CD4-positive, CD25-positive, alpha-beta regulatory T cell (primary cell): ENCODE measurements at regions not wholly inside any gene's neighbourhood (a gene's known extent, or its start where the extent isn't known, plus 50 kb on each side); places are given as distances from the start of the nearest gene placed in this dataset.

Source experiments
- ATAC-seq, 2 donors: fragments of 150-1000 bp; cut with Tn5 transposase; one replicate each; pipeline ENCODE4 v1.10.0; 2021; ENCODE audit warnings: low read depth in 2 of 2, moderate number of reproducible peaks in 2 of 2, moderate library complexity in 1 of 2
- DNase-seq, 3 donors: peaks; one replicate each; pipeline versions ENCODE4 v3.0.0 to v3.0.0-alpha.2; 2012 to 2022; ENCODE audit warnings: mixed read lengths in 1 of 3
- H3K27ac ChIP-seq: one replicate; pipeline ENCODE4 v1.7.0; 2013; ENCODE audit warnings: mild to moderate bottlenecking, low read length; ENCODE audit not compliant: insufficient read depth, poor library complexity, severe bottlenecking
- H3K27me3 ChIP-seq: one replicate; pipeline ENCODE4 v1.7.0; 2013; ENCODE audit warnings: low read length; ENCODE audit not compliant: control insufficient read depth, insufficient read depth
- H3K36me3 ChIP-seq: one replicate; pipeline ENCODE4 v1.7.0; 2013; ENCODE audit warnings: mild to moderate bottlenecking, low read length, moderate library complexity; ENCODE audit not compliant: control insufficient read depth, insufficient read depth
- H3K4me1 ChIP-seq: 2 replicates; pipeline ENCODE4 v1.7.0; 2013; ENCODE audit warnings: mild to moderate bottlenecking, low read length; ENCODE audit not compliant: insufficient read depth, control insufficient read depth, poor library complexity, severe bottlenecking
- H3K4me3 ChIP-seq: one replicate; pipeline ENCODE4 v1.7.0; 2013; ENCODE audit warnings: low read depth, mild to moderate bottlenecking, low read length, moderate library complexity
- H3K9me3 ChIP-seq, 2 experiments: 1 replicate in 1 of 2; 2 replicates in 1 of 2; pipeline ENCODE4 v1.7.0; 2013; ENCODE audit warnings: low read length in 2 of 2, mild to moderate bottlenecking in 1 of 2, moderate library complexity in 1 of 2; ENCODE audit not compliant: control insufficient read depth in 2 of 2
- H3K27ac Mint-ChIP-seq, 3 donors: one replicate each; pipeline ENCODE4 v1.8.0; 2020 to 2022; ENCODE audit warnings: mild to moderate bottlenecking in 3 of 3, mixed read lengths in 3 of 3, moderate library complexity in 2 of 3
- H3K27me3 Mint-ChIP-seq: one replicate; pipeline ENCODE4 v1.8.0; 2022; ENCODE audit warnings: mild to moderate bottlenecking, mixed read lengths
- H3K36me3 Mint-ChIP-seq: one replicate; pipeline ENCODE4 v1.8.0; 2020; ENCODE audit warnings: mixed read lengths
- H3K4me1 Mint-ChIP-seq, 4 donors: one replicate each; pipeline ENCODE4 v1.8.0; 2020 to 2022; ENCODE audit warnings: mixed read lengths in 4 of 4, mild to moderate bottlenecking in 1 of 4
- H3K4me3 Mint-ChIP-seq, 4 donors: one replicate each; pipeline ENCODE4 v1.8.0; 2020 to 2022; ENCODE audit warnings: mild to moderate bottlenecking in 4 of 4, mixed read lengths in 4 of 4, moderate library complexity in 3 of 4
- H3K9me3 Mint-ChIP-seq, 7 donors: one replicate each; pipeline ENCODE4 v1.8.0; 2020 to 2022; ENCODE audit warnings: mixed read lengths in 7 of 7, mild to moderate bottlenecking in 3 of 7, moderate library complexity in 2 of 7

GRCh38 chr9:96163161-96163560, 138.8 kb downstream of the HSD17B3 start:
- no peaks in the 10 kb centered on the region for H3K4me1 ChIP-seq
- no peaks in the 10 kb centered on the region for H3K36me3 ChIP-seq
- H3K27me3 Mint-ChIP-seq, result peaks cover 8% of the 10 kb centered on the region
- H3K4me3 ChIP-seq, result no peak overlapping the region
- no peaks in the 10 kb centered on the region for H3K36me3 Mint-ChIP-seq
- H3K27ac Mint-ChIP-seq, result no peak overlapping the region
- no peak overlapping the region for H3K4me3 Mint-ChIP-seq
- H3K27ac ChIP-seq, result no peak overlapping the region
- H3K4me1 Mint-ChIP-seq, result peaks cover 0 to 5% (median 2%) of the 10 kb centered on the region in 4 donors
- peaks cover 0 to 2% (median 0%) of the 10 kb centered on the region in 7 donors for H3K9me3 Mint-ChIP-seq
- no peaks in the 10 kb centered on the region for H3K27me3 ChIP-seq
- DNase-seq (no peak), ATAC-seq (no peak)
- no peaks in the 10 kb centered on the region for H3K9me3 ChIP-seq

GRCh38 chr9:96161819-96162218, 140.2 kb downstream of the HSD17B3 start:
- Histone ChIP-seq H3K9me3 (no peaks in the 10 kb centered on the region), H3K27me3 (no peaks in the 10 kb centered on the region), H3K4me1 (no peaks in the 10 kb centered on the region), H3K4me3 (no peak overlapping the region), H3K36me3 (no peaks in the 10 kb centered on the region), H3K27ac (no peak overlapping the region)
- peaks cover 0 to 2% (median 0%) of the 10 kb centered on the region in 7 donors for H3K9me3 Mint-ChIP-seq
- DNase-seq, result no peak
- peaks cover 8% of the 10 kb centered on the region for H3K27me3 Mint-ChIP-seq
- H3K4me3 Mint-ChIP-seq, result no peak overlapping the region
- H3K27ac Mint-ChIP-seq, result no peak overlapping the region
- no peak for ATAC-seq
- H3K36me3 Mint-ChIP-seq, result no peaks in the 10 kb centered on the region
- peaks cover 0 to 5% (median 4%) of the 10 kb centered on the region in 4 donors for H3K4me1 Mint-ChIP-seq

GRCh38 chr9:96160866-96161265, 141.1 kb downstream of the HSD17B3 start:
- peaks cover 0 to 2% (median 0%) of the 10 kb centered on the region in 7 donors for H3K9me3 Mint-ChIP-seq
- no peaks in the 10 kb centered on the region for H3K27me3 ChIP-seq
- H3K4me3 Mint-ChIP-seq, result no peak overlapping the region
- peaks cover 13% of the 10 kb centered on the region for H3K27me3 Mint-ChIP-seq
- peaks cover 0 to 5% (median 4%) of the 10 kb centered on the region in 4 donors for H3K4me1 Mint-ChIP-seq
- ATAC-seq (no peak), DNase-seq (no peak)
- no peak overlapping the region for H3K27ac Mint-ChIP-seq
- no peaks in the 10 kb centered on the region for H3K4me1 ChIP-seq
- H3K4me3 ChIP-seq, result no peak overlapping the region
- H3K36me3 Mint-ChIP-seq, result no peaks in the 10 kb centered on the region
- no peaks in the 10 kb centered on the region for H3K9me3 ChIP-seq
- no peaks in the 10 kb centered on the region for H3K36me3 ChIP-seq
- no peak overlapping the region for H3K27ac ChIP-seq

- Mint-ChIP-seq H3K9me3 (peaks cover 0 to 2% (median 0%) of the 10 kb centered on the region in 7 donors), H3K27me3 (peaks cover 13% of the 10 kb centered on the region), H3K4me1 (peaks cover 0 to 5% (median 4%) of the 10 kb centered on the region in 4 donors), H3K4me3 (no peak overlapping the region), H3K36me3 (no peaks in the 10 kb centered on the region), H3K27ac (peak overlapping the region in 1 of 3 donors; percentile 52)
- H3K9me3 ChIP-seq, result no peaks in the 10 kb centered on the region
- H3K4me3 ChIP-seq, result no peak overlapping the region
- no peak for DNase-seq
- no peaks in the 10 kb centered on the region for H3K4me1 ChIP-seq
- H3K27me3 ChIP-seq, result no peaks in the 10 kb centered on the region
- no peak for ATAC-seq
- H3K36me3 ChIP-seq, result no peaks in the 10 kb centered on the region
- H3K27ac ChIP-seq, result no peak overlapping the region
Measured at GRCh38 chr9:96160168-96160567, 141.8 kb downstream of the HSD17B3 start.

GRCh38 chr9:96159596-96159995, 142.4 kb downstream of the HSD17B3 start:
- Histone ChIP-seq H3K9me3 (no peaks in the 10 kb centered on the region), H3K36me3 (no peaks in the 10 kb centered on the region), H3K4me1 (no peaks in the 10 kb centered on the region), H3K4me3 (no peak overlapping the region), H3K27me3 (no peaks in the 10 kb centered on the region), H3K27ac (no peak overlapping the region)
- Mint-ChIP-seq H3K27me3 (peaks cover 13% of the 10 kb centered on the region), H3K4me1 (peaks cover 0 to 5% (median 4%) of the 10 kb centered on the region in 4 donors), H3K4me3 (no peak overlapping the region), H3K36me3 (no peaks in the 10 kb centered on the region), H3K9me3 (peaks cover 0 to 2% (median 0%) of the 10 kb centered on the region in 7 donors), H3K27ac (no peak overlapping the region)
- ATAC-seq, result no peak
- no peak for DNase-seq

GRCh38 chr9:96158909-96159575, 142.9 kb downstream of the HSD17B3 start:
- DNase-seq (no peak), ATAC-seq (no peak)
- Mint-ChIP-seq H3K27me3 (peaks cover 18% of the 10 kb centered on the region), H3K27ac (peak overlapping the region in 1 of 3 donors; percentile 50), H3K4me3 (no peak overlapping the region), H3K4me1 (peaks cover 0 to 5% (median 4%) of the 10 kb centered on the region in 4 donors), H3K36me3 (no peaks in the 10 kb centered on the region), H3K9me3 (peaks cover 0 to 2% (median 0%) of the 10 kb centered on the region in 7 donors)
- H3K4me3 ChIP-seq, result no peak overlapping the region
- H3K27me3 ChIP-seq, result no peaks in the 10 kb centered on the region
- H3K4me1 ChIP-seq, result no peaks in the 10 kb centered on the region
- H3K36me3 ChIP-seq, result no peaks in the 10 kb centered on the region
- H3K27ac ChIP-seq, result no peak overlapping the region
- no peaks in the 10 kb centered on the region for H3K9me3 ChIP-seq

GRCh38 chr9:96158147-96158546, 143.8 kb downstream of the HSD17B3 start:
- no peak for ATAC-seq
- H3K27me3 Mint-ChIP-seq, result peaks cover 18% of the 10 kb centered on the region
- H3K4me3 ChIP-seq, result no peak overlapping the region
- DNase-seq, result no peak
- H3K9me3 ChIP-seq, result no peaks in the 10 kb centered on the region
- H3K27ac Mint-ChIP-seq, result no peak overlapping the region
- no peaks in the 10 kb centered on the region for H3K4me1 ChIP-seq
- no peak overlapping the region for H3K4me3 Mint-ChIP-seq
- peaks cover 0 to 2% (median 0%) of the 10 kb centered on the region in 7 donors for H3K9me3 Mint-ChIP-seq
- no peak overlapping the region for H3K27ac ChIP-seq
- no peaks in the 10 kb centered on the region for H3K36me3 ChIP-seq
- peaks cover 0 to 5% (median 4%) of the 10 kb centered on the region in 4 donors for H3K4me1 Mint-ChIP-seq
- no peaks in the 10 kb centered on the region for H3K36me3 Mint-ChIP-seq
- no peaks in the 10 kb centered on the region for H3K27me3 ChIP-seq

GRCh38 chr9:96157675-96158074, 144.3 kb downstream of the HSD17B3 start:
- Histone ChIP-seq H3K27ac (no peak overlapping the region), H3K4me3 (no peak overlapping the region), H3K27me3 (no peaks in the 10 kb centered on the region), H3K4me1 (no peaks in the 10 kb centered on the region), H3K9me3 (no peaks in the 10 kb centered on the region), H3K36me3 (no peaks in the 10 kb centered on the region)
- H3K4me1 Mint-ChIP-seq, result peaks cover 0 to 5% (median 4%) of the 10 kb centered on the region in 4 donors
- ATAC-seq (no peak), DNase-seq (no peak)
- H3K9me3 Mint-ChIP-seq, result peaks cover 0 to 2% (median 0%) of the 10 kb centered on the region in 7 donors
- H3K27me3 Mint-ChIP-seq, result peaks cover 18% of the 10 kb centered on the region
- H3K4me3 Mint-ChIP-seq, result no peak overlapping the region
- no peak overlapping the region for H3K27ac Mint-ChIP-seq
- no peaks in the 10 kb centered on the region for H3K36me3 Mint-ChIP-seq
